ENCODE measurements at regions not wholly inside any gene's neighbourhood (a gene's known extent, or its start where the extent isn't known, plus 50 kb on each side); places are given as distances from the start of the nearest gene placed in this dataset.
A peak's percentile ranks its signal among the peaks of the same experiment; 100 is the strongest.

DNA sequence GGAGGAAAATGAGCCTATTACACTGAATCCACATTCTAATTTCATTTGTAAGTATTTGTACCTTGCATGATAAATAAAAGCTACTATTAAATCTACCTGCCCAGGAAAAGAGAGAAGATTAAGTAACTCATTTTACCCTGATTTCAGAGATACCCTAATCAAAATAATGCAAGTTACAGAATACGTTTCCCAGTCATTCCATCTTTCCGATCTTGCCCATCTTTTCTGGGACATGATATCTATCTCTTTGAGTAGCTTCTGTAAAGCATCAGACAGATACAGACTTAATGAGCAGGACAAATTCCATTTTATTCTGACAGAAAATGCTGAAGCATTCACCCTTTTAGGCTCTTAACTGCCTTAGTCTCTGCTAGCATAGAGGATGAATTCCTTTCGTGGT, 56.6 kb downstream of the SPRY2 start:
- DNase-seq (ENCODE audit: low spot score) = no peak

DNA sequence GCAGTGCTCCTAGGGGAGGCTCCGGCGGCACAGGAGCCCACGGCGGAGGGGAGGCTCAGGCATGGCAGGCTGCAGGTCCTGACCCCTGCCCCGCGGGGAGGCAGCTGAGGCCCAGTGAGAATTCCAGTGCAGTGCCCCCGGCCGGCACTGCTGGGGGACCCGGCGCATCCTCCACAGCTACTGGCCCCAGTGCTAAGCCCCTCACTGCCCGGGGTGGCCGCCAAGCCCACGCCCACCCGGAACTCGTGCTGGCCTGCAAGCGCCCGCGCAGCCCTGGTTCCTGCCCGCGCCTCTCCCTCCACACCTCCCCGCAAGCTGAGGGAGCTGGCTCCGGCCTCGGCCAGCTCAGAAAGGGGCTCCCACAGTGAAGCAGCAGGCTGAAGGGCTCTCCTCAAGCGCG, 62.2 kb downstream of the SPRY2 start:
- DNase-seq (ENCODE audit: low spot score) = no peak

- no peak for DNase-seq (ENCODE audit: low spot score)
Observed at GRCh38 chr13:80276371-80277289, 64.3 kb downstream of the SPRY2 start.

GRCh38 chr13:80274643-80275042, 66.3 kb downstream of the SPRY2 start:
- no peak for DNase-seq (ENCODE audit: low spot score)

DNA sequence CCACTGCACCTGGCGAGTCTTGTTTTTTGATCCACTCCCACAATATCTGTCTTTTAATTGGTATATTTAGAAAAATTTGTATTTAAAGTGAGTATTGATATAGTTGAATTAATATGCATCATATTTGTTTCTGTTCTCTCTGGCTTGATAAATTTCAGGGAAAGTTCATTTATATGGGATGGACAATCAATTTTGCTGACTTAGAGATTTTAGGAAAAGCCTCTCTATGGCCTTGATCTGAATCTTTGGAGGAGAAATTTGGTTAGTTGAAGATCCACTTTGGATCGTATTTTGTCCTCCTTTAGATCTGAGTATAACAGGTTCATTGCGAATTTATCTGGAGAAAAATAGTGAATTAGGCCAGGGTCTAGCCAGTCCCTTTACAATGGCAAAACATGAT, 67.2 kb downstream of the SPRY2 start:
- no peak for DNase-seq (ENCODE audit: low spot score)

DNA sequence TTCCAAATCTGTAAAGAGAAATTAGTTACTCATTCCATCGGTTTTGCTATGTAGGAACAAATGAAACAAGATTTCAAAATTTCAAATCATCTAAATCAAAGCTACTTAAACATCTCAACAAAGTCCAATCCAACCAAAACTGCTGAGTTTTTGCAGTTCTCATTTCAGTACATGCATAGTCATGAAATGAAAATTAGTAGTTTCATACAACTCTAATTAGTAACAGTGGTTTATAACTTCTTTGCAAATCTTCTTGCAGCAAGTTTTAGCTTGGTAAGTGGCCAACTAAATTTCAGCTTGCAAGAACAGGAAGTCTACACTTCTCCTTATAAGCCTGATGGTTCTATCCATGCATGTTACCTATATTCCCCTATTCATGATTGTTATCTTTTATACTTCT, 75.6 kb downstream of the SPRY2 start:
- DNase-seq (ENCODE audit: low spot score) = no peak

GRCh38 chr13:80263745-80264513, 77.0 kb downstream of the SPRY2 start:
- no peak for DNase-seq (ENCODE audit: low spot score)

- no peak for DNase-seq (ENCODE audit: low spot score)
Observed at GRCh38 chr13:80262051-80262695, 78.8 kb downstream of the SPRY2 start.

GRCh38 chr13:80259159-80259558, 81.8 kb downstream of the SPRY2 start:
- DNase-seq (ENCODE audit: low spot score) = peak; percentile 40

DNA sequence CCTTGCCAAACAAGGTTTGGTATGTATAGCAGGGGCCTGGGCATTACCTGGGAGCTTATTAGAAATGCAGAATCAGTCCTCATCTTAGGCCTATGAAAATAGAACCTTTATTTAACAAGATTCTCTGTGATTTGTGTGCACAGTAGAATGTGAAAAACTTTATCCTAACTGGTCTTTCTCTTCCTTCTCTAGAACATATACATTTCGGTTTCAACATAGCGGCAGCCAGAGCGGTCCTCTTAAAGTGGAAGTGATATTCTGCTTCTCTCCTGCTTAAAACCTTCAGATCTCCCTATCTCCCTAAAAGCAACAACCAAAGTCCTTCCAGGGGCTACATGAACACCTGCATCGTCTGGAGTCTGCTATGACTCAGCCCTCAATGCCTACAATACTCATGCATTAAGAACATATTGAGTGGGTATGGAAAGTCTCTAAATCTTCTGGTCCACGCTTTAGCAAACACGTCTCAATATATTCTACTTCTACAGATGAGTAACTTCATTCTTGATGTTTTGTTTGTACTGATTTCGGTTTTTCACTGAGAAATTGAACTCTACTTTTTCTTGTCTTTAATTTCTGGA, 84.5 kb downstream of the SPRY2 start:
- no peak for DNase-seq (ENCODE audit: low spot score)

DNA sequence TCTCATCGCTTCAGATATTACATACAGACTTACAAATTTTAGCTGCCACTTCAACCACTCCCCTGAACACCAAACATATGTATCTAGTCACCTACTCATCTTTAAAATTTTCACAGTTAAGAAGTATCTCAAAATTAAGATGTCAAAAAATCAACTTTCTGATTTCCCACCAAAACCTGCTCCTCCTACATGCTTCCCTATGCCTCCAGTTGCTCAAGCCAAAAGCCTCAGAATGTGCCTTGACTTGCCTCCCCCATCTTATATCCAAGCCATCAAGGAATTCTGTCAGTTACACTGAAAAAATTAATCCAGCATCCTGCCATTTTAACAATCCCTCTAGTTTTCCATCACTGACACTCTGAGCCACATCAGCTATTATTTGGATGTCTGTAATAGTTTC, 85.0 kb downstream of the SPRY2 start:
- no peak for DNase-seq (ENCODE audit: low spot score)

- no peak for DNase-seq (ENCODE audit: low spot score)
Observed at GRCh38 chr13:80251403-80251802, 89.5 kb downstream of the SPRY2 start.

- no peak for DNase-seq (ENCODE audit: low spot score)
Observed at GRCh38 chr13:80250213-80250810, 90.6 kb downstream of the SPRY2 start.

- DNase-seq (ENCODE audit: low spot score) = no peak
Observed at GRCh38 chr13:80249516-80250212, 91.3 kb downstream of the SPRY2 start.

DNA sequence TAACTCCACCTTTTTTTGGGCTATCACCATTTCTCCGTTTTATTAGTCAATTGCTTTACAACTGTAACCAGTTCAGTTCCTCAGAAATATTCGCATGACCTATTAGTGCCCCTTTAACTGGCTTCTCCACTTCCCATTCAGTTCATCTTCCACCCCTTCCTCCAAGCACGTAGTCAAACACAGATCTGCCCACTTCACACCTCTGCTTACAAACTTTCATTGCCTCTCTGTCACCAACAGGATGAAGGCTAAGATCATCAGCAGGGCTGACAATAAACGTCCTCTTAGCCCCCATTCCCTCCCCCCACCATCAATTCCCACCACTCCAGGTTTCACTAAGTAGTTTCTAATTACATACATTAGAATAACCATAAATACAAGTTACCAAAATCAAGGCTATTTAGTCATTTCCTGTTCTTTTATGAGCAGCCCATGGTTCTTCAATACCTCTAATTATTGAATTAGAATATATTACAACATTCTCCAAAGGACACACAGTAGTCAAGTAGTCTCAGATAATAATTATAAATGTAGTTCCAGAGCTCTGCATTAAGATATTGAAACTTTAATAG, 95.7 kb downstream of the SPRY2 start:
- no peak for DNase-seq (ENCODE audit: low spot score)

GRCh38 chr13:80244574-80244973, 96.4 kb downstream of the SPRY2 start:
- no peak for DNase-seq (ENCODE audit: low spot score)

- DNase-seq (ENCODE audit: low spot score) = no peak
Observed at GRCh38 chr13:80242728-80243427, 98.0 kb downstream of the SPRY2 start.

DNA sequence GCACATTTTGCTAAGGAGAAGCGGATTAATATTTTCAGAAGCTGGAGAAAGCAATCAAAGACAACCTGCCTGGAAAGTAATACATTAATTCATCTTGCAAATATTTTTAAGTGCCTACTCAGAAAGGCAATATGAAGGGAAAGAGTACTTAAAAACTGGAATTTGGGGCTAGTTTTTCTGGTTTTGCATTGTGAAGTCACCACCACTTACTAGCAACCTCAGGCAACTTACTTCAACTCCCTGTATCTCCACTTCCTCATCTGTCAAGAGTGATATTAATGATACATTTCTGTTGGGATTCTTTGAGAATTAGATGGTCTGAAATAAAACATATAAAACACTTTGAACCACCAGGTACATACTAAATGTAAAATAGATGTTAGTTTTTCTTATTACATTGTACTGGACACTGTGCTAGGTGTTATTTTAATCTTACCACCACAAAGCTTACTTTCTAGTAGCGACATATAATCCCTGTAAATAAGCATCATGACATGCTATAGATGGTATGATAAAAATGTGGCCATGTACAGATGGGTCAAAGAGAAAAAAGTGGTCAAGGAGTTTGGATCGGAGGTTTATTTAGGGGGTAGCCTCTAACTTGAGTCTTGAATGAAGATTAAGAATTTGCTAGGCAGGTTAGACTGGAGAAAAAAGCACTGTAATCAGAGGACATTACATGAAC, 101.2 kb downstream of the SPRY2 start:
- no peak for DNase-seq (ENCODE audit: low spot score)

DNA sequence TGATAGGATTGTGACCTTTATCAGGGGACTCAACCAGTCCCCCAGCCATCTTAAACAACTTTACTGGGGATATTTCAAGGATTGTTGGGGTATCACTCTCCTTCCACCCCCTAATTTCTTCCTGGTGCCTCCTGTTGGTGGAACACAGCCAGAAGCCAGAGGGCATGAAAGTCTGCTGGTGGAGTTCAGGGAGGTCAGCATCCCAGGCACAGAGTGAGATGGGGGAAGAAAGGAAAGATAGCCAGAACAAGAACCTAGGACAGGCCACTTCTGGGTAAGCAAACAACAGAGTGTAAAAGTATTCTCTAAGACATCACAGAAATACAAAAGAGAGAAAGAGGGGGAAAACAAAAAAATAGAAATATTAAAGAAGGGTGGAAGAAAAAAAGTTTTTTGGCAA, 101.8 kb downstream of the SPRY2 start:
- no peak for DNase-seq (ENCODE audit: low spot score)

GRCh38 chr13:80237646-80238045, 103.3 kb downstream of the SPRY2 start:
- DNase-seq (ENCODE audit: low spot score) = no peak

Data from mucosa of gallbladder (tissue), 1 donor.